ENCODE measurements at regions not wholly inside any gene's neighbourhood (a gene's known extent, or its start where the extent isn't known, plus 50 kb on each side); places are given as distances from the start of the nearest gene placed in this dataset.

DNA sequence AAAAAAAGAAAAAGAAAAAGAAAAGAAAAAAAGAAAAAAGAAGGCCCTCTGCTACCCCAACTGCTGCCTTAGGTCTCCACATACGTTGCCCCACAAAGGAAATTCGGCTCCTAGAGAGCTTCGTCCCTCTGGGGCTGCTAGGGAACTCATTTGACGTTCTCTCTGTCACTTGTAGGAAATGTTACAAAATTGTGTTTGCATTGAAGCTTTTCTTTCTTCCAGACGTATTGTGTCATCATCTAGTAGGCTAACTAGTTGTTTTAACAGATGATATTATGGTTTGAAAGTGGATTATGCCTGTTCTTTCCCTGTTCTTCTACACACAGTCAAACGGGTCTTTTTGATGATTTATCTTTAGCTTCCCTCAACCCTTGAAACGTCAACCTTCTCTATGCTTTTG, 125.3 kb downstream of the BDH1 start:
- DNase-seq (no peak), ATAC-seq (no peak)
- intact Hi-C loops (cut with DNase I): no loop called here
- Histone ChIP-seq H3K27ac (no peak overlapping the region), H3K4me3 (no peak overlapping the region), H3K9me3 (no peaks in the 10 kb centered on the region), H3K4me1 (peaks cover 5% of the 10 kb centered on the region), H3K27me3 (no peaks in the 10 kb centered on the region), H3K36me3 (no peaks in the 10 kb centered on the region)
- no peak for TF ChIP-seq CTCF (IDR thresholded peaks at IDR 0.05)

GRCh38 chr3:197428952-197429351, 126.8 kb downstream of the BDH1 start:
- DNase-seq: no peak
- intact Hi-C loops (cut with DNase I): no loop called here
- Histone ChIP-seq H3K27ac (no peak overlapping the region), H3K9me3 (no peaks in the 10 kb centered on the region), H3K36me3 (no peaks in the 10 kb centered on the region), H3K4me3 (no peak overlapping the region), H3K4me1 (peaks cover 5% of the 10 kb centered on the region), H3K27me3 (no peaks in the 10 kb centered on the region)
- TF ChIP-seq CTCF (IDR thresholded peaks at IDR 0.05): no peak
- no peak for ATAC-seq

- H3K27ac ChIP-seq: no peak overlapping the region
- H3K27me3 ChIP-seq: no peaks in the 10 kb centered on the region
- no peak for TF ChIP-seq CTCF (IDR thresholded peaks at IDR 0.05)
- peaks cover 5% of the 10 kb centered on the region for H3K4me1 ChIP-seq
- no peaks in the 10 kb centered on the region for H3K9me3 ChIP-seq
- no peaks in the 10 kb centered on the region for H3K36me3 ChIP-seq
- ATAC-seq (peak; percentile 65), DNase-seq (peak; percentile 63)
- no peak overlapping the region for H3K4me3 ChIP-seq
- intact Hi-C loops (cut with DNase I): no loop called here
Observed at GRCh38 chr3:197428117-197428801, 127.5 kb downstream of the BDH1 start.

GRCh38 chr3:197427021-197427420, 128.6 kb upstream of the DLG1 start:
- peaks cover 5% of the 10 kb centered on the region for H3K4me1 ChIP-seq
- H3K9me3 ChIP-seq: no peaks in the 10 kb centered on the region
- ATAC-seq: no peak
- H3K36me3 ChIP-seq: no peaks in the 10 kb centered on the region
- H3K4me3 ChIP-seq: no peak overlapping the region
- H3K27ac ChIP-seq: no peak overlapping the region
- no peak for DNase-seq
- intact Hi-C loops (cut with DNase I): no loop called here
- TF ChIP-seq CTCF (IDR thresholded peaks at IDR 0.05): no peak
- no peaks in the 10 kb centered on the region for H3K27me3 ChIP-seq

- intact Hi-C loops (cut with DNase I): no loop called here
- no peak overlapping the region for H3K4me3 ChIP-seq
- H3K9me3 ChIP-seq: no peaks in the 10 kb centered on the region
- no peak for TF ChIP-seq CTCF (IDR thresholded peaks at IDR 0.05)
- H3K4me1 ChIP-seq: peaks cover 1% of the 10 kb centered on the region
- H3K27me3 ChIP-seq: no peaks in the 10 kb centered on the region
- H3K27ac ChIP-seq: no peak overlapping the region
- DNase-seq (no peak), ATAC-seq (no peak)
- H3K36me3 ChIP-seq: no peaks in the 10 kb centered on the region
Observed at GRCh38 chr3:197426121-197426566, 127.7 kb upstream of the DLG1 start.

Measured in upper lobe of right lung (tissue), 1 donor.